Esophagus (tissue), 2 donors: ENCODE measurements at regions not wholly inside any gene's neighbourhood (a gene's known extent, or its start where the extent isn't known, plus 50 kb on each side); places are given as distances from the start of the nearest gene placed in this dataset.
"Not testable (repeated sequence)": the region's sequence is repeated elsewhere in the genome, so short reads cannot be mapped to it uniquely, and the experiment has no call there.

Experiments used
- H3K27ac ChIP-seq, 2 donors: one replicate each; pipeline ENCODE4 v1.5.1; 2013; ENCODE audit warnings: low read depth in 2 of 2, mild to moderate bottlenecking in 2 of 2, inconsistent platforms in 1 of 2, low read length in 1 of 2, moderate library complexity in 1 of 2
- H3K27me3 ChIP-seq, 2 donors: one replicate each; pipeline ENCODE4 v1.6.1; 2013; ENCODE audit warnings: low read length in 2 of 2, control low read depth in 1 of 2, mild to moderate bottlenecking in 1 of 2; ENCODE audit not compliant: insufficient read depth in 2 of 2, control insufficient read depth in 1 of 2
- H3K36me3 ChIP-seq, 2 donors: one replicate each; pipeline ENCODE4 v1.6.1; 2013; ENCODE audit warnings: low read length in 1 of 2; ENCODE audit not compliant: control insufficient read depth in 2 of 2, insufficient read depth in 2 of 2
- H3K4me1 ChIP-seq, 2 donors: one replicate each; pipeline ENCODE4 v1.6.1; 2013; ENCODE audit warnings: low read length in 1 of 2; ENCODE audit not compliant: control insufficient read depth in 2 of 2, insufficient read depth in 2 of 2
- H3K4me3 ChIP-seq, 2 donors: one replicate each; pipeline ENCODE4 v1.5.1; 2013; ENCODE audit warnings: low read length in 2 of 2, mild to moderate bottlenecking in 2 of 2, low read depth in 1 of 2, moderate library complexity in 1 of 2
- H3K9me3 ChIP-seq, 2 donors: one replicate each; pipeline ENCODE4 v1.6.1; 2013; ENCODE audit warnings: mild to moderate bottlenecking in 2 of 2, low read depth in 1 of 2, low read length in 1 of 2, moderate library complexity in 1 of 2; ENCODE audit not compliant: control insufficient read depth in 2 of 2, insufficient read depth in 1 of 2
- WGBS, 2 donors: extraction: QIAGEN DNeasy Blood & Tissue Kit; methylation state at CpG; one replicate each; pipeline ENCODE4 v1.1.7; 2013; 5-methylcytosine and 5-hydroxymethylcytosine counted together
- donor health status: healthy with polysubstance abuse.
- donor health status: Bipolar disorder and iron deficiency.

DNA sequence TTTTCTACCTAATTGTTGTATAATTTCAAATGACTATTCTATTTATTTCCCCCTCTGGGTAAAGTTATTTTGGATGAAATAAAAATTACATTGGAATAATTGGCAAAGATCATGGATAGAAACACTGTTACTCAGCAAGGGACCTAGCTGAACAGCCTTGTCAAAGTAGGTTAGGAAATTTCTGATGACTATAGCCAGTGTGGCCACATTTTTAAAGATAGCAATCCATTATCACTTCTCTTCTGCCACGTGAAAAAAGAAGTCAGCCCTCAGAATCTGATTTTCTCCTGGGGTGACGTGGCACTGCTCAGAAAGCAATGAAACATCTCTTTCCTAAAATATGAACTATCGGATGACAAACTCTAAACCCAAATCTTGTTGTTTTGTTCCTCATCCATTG is 784.2 kb upstream of the RIOK2 start:
- 64 to 65% methylated on average over 3 of the region's 3 CpGs for WGBS, 2 donors
- no peak overlapping the region for H3K27ac ChIP-seq

DNA sequence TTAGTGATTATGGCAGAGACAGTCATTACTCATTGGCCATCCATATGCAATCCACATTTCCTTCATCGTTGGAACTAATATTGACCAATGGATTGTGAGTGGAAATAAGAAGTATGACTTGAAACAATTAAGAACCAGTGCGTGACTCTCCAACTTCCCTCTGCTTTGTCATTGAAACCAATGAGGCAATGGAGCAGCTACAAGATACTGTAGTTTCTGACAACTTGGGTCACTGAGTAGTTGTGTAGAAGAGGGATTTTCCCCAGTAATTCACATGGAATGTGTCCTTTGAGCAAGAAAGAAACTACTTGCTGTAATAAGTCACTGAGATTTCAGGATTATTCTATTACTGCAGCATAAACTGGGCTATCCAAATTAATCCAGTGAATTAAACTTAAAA is 785.3 kb upstream of the RIOK2 start:
- Histone ChIP-seq H3K27ac (no peak overlapping the region), H3K36me3 (no peaks in the 10 kb centered on the region), H3K4me3 (no peak overlapping the region), H3K9me3 (no peaks in the 10 kb centered on the region), H3K27me3 (no peaks in the 10 kb centered on the region), H3K4me1 (no peaks in the 10 kb centered on the region)
- 88 to 97% methylated on average over 2 of the region's 2 CpGs for WGBS, 2 donors

More for the DNA sequence above, 784.2 kb upstream of the RIOK2 start:
- H3K4me3 ChIP-seq, result no peak overlapping the region
- H3K27me3 ChIP-seq, result no peaks in the 10 kb centered on the region
- no peaks in the 10 kb centered on the region for H3K36me3 ChIP-seq
- H3K9me3 ChIP-seq, result no peaks in the 10 kb centered on the region
- no peaks in the 10 kb centered on the region for H3K4me1 ChIP-seq

DNA sequence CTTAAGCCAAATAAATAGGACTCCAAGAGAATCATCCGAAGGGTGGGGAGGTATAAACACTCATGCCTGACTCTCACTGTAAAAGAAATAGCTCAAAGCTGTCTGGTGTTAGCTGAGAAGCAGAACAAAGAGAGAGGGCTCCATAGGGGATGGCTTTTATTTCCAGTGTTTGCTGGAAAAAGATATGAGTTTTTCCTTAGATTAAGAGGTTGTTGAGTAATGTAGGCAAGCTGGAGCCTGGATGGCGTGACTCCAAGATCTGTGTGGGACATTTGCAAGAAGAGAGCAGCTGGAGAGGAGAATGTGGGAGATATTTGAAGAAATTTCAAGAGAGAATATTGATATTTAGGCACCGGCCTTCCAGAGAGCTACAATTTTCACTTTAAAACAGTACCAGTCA is 793.7 kb upstream of the RGMB start:
- Histone ChIP-seq H3K4me1 (no peaks in the 10 kb centered on the region), H3K4me3 (no peak overlapping the region), H3K9me3 (no peaks in the 10 kb centered on the region), H3K27me3 (no peaks in the 10 kb centered on the region), H3K27ac (no peak overlapping the region), H3K36me3 (no peaks in the 10 kb centered on the region)
- 59 to 62% methylated on average over 3 of the region's 3 CpGs for WGBS, 2 donors

DNA sequence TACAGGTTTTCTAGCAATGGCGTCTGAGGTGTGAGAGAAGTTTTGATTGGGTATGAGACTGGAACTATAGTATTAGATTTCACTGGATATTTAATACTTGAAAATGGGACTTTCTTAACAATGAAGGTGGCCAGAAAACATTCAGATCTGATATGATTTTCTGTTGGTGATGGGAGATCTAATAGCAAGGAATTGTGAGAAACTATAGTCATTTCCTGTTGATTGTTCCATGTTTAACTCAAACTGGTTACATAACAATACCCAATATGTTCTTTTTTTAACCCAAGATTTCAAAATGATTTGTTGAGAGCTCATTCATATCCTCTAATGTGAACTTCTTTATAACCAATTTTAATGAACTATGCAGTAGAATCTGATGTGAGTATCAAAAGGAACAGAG is 793.2 kb upstream of the RGMB start:
- no peak overlapping the region for H3K4me3 ChIP-seq
- 81 to 84% methylated on average over 1 of the region's 1 CpG for WGBS, 2 donors

DNA sequence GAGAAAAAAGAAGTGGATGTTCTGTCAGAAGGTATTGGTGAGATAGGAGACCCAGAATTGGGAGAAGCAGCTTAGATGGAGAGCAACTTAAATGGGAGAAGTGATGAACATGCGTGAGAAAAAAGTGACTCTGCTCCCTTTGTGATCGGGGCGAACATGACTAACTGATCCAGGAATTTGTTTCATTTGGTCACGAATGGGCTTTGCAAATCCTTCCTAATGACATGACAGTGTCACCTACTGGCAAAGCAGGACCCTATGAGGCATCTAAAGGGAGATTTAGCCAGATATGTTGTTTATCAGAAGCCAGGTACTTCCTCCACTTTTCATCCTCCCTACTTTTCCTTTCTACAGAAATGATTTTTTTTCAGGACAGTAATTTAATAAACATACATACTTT is 787.4 kb upstream of the RGMB start:
- H3K4me1 ChIP-seq, result no peaks in the 10 kb centered on the region
- H3K27me3 ChIP-seq, result no peaks in the 10 kb centered on the region
- H3K9me3 ChIP-seq, result no peaks in the 10 kb centered on the region
- H3K27ac ChIP-seq, result no peak overlapping the region
- H3K36me3 ChIP-seq, result no peaks in the 10 kb centered on the region
- 62 to 64% methylated on average over 4 of the region's 4 CpGs for WGBS, 2 donors
- no peak overlapping the region for H3K4me3 ChIP-seq

More for the DNA sequence above, 793.2 kb upstream of the RGMB start:
- H3K27me3 ChIP-seq, result no peaks in the 10 kb centered on the region
- H3K36me3 ChIP-seq, result no peaks in the 10 kb centered on the region
- no peaks in the 10 kb centered on the region for H3K4me1 ChIP-seq
- no peak overlapping the region for H3K27ac ChIP-seq
- H3K9me3 ChIP-seq, result no peaks in the 10 kb centered on the region

DNA sequence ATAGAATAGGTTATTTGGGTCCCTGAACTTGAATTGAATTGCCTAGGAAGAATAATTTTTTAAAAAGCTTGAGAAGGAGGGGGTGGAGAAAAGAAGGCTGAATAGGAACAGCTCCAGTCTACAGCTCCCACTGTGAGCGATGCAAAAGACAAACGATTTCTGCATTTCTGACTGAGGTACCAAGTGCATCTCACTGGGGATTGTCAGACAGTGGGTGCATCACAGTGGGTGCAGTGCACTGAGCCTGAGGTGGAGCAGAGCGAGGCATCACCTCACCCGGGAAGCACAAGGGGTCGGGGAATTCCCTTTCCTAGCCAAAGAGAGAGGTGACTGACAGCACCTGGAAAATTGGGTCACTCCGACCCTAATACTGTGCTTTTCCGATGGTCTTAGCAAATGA is 782.2 kb upstream of the RGMB start:
- no peaks in the 10 kb centered on the region for H3K9me3 ChIP-seq

DNA sequence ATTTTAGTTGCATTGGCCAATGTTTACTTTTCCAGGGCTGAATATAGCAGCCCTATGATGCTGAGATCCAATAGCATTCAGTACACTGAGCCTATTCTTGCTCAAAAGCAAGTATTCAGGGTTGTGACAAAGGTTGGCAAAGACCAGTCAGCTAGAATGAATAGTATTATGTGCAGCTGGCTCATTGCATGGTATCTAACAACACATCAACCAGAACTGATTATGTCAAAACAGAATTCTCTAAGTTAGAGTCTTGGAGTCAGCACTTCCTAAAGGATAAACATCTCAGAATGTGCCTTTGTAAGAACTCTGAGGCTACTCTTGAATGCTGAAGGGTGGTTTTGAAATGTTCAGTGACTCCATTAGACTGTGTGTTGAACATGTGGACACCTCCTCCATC is 774.5 kb upstream of the RGMB start:
- Histone ChIP-seq H3K27me3 (no peaks in the 10 kb centered on the region), H3K4me1 (no peaks in the 10 kb centered on the region), H3K36me3 (no peaks in the 10 kb centered on the region), H3K9me3 (no peaks in the 10 kb centered on the region), H3K4me3 (no peak overlapping the region), H3K27ac (no peak overlapping the region)

More for the DNA sequence above, 782.2 kb upstream of the RGMB start:
- Histone ChIP-seq H3K4me3 (no peak overlapping the region), H3K27ac (no peak overlapping the region), H3K4me1 (no peaks in the 10 kb centered on the region), H3K27me3 (no peaks in the 10 kb centered on the region), H3K36me3 (no peaks in the 10 kb centered on the region)
- 92 to 93% methylated on average over 7 of the region's 7 CpGs for WGBS, 2 donors

DNA sequence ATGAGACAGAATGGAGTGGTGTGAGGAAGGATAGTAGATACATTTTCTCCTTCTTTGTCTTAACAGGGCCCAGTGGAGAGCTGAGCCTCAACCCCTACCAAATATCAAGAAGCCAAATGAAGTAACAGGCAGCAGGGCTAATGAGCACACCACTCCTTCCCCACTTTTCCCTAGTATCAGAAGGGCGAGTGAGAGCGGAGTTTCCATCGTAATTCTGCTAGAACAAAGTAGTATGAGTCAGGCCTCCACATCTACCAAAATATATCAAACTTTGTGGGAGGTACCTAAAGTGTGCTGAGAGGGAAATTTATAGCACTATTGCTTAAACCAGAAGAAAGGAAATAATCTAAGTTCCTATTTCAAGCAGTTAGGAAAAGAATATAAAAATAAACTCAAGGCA is 769.0 kb upstream of the RGMB start:
- H3K4me1 ChIP-seq, result no peaks in the 10 kb centered on the region
- no peaks in the 10 kb centered on the region for H3K9me3 ChIP-seq
- H3K4me3 ChIP-seq, result no peak overlapping the region
- H3K36me3 ChIP-seq, result no peaks in the 10 kb centered on the region
- H3K27me3 ChIP-seq, result no peaks in the 10 kb centered on the region
- H3K27ac ChIP-seq, result no peak overlapping the region
- 86 to 88% methylated on average over 3 of the region's 3 CpGs for WGBS, 2 donors

DNA sequence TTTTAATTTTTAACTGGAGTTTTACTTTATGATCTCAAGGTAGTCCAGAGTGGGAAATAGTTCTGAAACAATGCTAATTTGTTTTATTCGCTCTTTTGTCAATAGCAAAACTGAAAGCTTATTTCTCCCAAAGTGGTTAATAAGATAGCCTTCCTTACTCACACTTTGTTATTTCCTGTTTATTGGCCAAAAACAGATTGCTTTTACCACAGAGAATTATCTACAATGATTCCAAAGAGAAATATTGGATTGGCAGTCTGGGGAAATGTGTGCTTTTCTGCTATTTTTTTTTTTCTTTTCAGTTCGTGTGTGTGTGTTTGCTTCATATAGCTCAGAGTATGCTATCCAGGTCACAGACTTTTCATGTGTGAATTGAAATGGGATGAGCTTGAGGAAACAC is 756.7 kb upstream of the RGMB start:
- no peaks in the 10 kb centered on the region for H3K27me3 ChIP-seq
- 59 to 65% methylated on average over 2 of the region's 2 CpGs for WGBS, 2 donors
- H3K27ac ChIP-seq, result no peak overlapping the region
- no peak overlapping the region for H3K4me3 ChIP-seq
- no peaks in the 10 kb centered on the region for H3K4me1 ChIP-seq
- H3K9me3 ChIP-seq, result no peaks in the 10 kb centered on the region
- no peaks in the 10 kb centered on the region for H3K36me3 ChIP-seq

DNA sequence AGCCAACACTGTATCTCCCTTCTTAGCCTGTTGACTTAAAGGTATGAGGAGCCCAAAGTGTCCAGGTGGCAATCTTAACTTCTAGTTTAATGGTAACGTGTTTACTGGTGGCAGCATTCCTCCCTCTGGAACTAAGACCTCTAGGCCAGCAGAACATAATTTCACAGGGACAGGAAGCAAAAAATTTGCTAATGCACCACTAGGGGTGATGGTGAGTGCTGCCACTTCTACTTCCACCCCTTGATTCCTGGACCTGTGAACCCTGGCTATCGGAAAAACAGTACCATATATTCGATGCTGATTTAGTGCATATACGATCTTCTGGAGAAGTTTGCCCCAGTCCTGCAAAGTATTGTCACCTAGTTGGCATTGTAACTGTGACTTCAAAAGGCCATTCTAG is 743.2 kb upstream of the RGMB start:
- not testable (repeated sequence) for H3K27ac ChIP-seq, H3K4me3 ChIP-seq, H3K36me3 ChIP-seq, H3K9me3 ChIP-seq, H3K27me3 ChIP-seq, H3K4me1 ChIP-seq
- 92 to 94% methylated on average over 4 of the region's 4 CpGs for WGBS, 2 donors
